ENCODE measurements at regions not wholly inside any gene's neighbourhood (a gene's known extent, or its start where the extent isn't known, plus 50 kb on each side); places are given as distances from the start of the nearest gene placed in this dataset.
"Not testable (repeated sequence)": the region's sequence is repeated elsewhere in the genome, so short reads cannot be mapped to it uniquely, and the experiment has no call there.

DNA sequence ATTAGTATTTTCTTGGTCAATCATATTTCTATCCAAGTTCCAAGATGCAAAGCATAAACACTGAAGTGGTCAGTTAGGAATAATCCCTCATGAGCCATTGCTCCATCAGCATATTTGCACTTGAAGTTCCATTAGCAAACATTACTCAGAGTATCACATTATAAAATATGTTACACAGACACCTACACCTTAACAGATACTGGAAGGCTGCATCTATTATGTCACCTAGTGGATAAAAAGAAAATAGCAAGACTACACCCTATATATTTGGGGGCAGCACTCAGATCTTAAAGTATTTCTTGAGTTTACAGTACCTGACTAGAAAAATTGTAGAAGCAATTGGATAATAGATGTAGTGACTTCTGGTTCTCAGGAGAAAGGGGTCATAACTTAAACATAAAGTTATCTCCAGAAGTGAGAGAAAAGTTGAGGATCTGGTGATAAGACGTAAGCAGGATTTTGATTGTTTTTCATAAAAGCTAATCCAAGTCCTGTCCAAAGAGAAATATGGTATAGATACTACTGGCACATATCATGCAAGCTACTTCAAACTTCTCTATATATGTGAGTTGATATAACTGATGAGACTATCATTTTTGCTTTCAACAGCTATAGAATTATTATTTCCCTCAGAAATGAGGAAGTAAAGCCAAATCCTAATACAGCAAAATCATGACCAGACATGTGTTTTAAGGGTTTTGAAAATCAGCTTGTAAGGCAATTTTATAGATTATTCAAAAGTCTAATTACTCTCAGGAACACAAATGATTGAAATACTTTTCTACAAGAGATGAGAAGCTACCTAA lies 422.2 kb downstream of the GBE1 start:
- Mint-ChIP-seq H3K27me3 (no peaks in the 10 kb centered on the region), H3K9me3 (no peaks in the 10 kb centered on the region), H3K4me3 (no peak overlapping the region), H3K36me3 (ENCODE audit: low read depth) (no peaks in the 10 kb centered on the region), H3K4me1 (no peaks in the 10 kb centered on the region), H3K27ac (no peak overlapping the region)
- ChIA-PET CTCF (no interaction called here), POLR2A (no interaction called here)
- no peak for DNase-seq

DNA sequence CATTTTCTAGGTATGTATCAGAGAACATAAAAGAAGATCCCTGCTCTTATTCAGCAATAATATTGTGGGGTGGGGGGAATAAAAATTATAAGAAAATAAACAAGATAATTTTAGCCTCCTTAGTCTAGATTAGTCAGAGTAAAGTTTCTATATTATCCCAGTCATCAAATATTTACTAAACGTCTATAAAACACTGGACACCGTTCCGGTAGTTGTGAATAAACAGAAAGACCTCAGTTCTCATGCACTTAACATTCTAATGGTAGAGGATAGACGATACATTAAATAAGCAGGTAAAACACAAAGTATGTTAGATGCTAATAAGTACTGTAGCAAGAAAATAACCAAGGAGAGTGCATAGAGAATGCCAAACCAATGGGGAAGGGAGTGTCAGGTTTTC lies 425.0 kb downstream of the GBE1 start:
- Mint-ChIP-seq H3K4me3 (no peak overlapping the region), H3K27me3 (no peaks in the 10 kb centered on the region), H3K4me1 (no peaks in the 10 kb centered on the region), H3K9me3 (no peaks in the 10 kb centered on the region), H3K27ac (no peak overlapping the region), H3K36me3 (ENCODE audit: low read depth) (no peaks in the 10 kb centered on the region)
- ChIA-PET CTCF (no interaction called here), POLR2A (no interaction called here)
- DNase-seq, result no peak

DNA sequence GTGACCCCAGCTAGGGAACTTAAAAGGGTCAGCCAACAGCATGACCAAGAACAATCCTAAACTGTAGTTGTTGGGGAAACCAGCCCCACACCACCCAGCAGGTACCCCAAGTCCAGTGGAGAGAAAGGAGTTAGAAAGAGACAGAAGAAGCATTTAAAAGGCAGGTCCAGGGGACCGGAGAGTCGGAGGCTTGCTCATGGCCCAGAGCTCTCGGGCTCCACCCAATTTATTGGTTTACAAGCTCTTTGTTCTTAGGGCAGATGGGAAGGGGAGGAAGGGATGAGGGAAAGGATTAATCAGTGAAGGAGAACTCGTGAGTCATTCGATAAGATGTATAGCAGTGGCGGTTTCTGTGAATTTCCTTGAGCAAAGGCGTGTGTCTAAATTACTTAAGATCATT lies 431.6 kb downstream of the GBE1 start:
- H3K4me3 Mint-ChIP-seq; H3K4me1 Mint-ChIP-seq; POLR2A ChIA-PET; H3K9me3 Mint-ChIP-seq; H3K36me3 Mint-ChIP-seq (ENCODE audit: low read depth); CTCF ChIA-PET; DNase-seq; H3K27ac Mint-ChIP-seq; H3K27me3 Mint-ChIP-seq: not testable (repeated sequence)

DNA sequence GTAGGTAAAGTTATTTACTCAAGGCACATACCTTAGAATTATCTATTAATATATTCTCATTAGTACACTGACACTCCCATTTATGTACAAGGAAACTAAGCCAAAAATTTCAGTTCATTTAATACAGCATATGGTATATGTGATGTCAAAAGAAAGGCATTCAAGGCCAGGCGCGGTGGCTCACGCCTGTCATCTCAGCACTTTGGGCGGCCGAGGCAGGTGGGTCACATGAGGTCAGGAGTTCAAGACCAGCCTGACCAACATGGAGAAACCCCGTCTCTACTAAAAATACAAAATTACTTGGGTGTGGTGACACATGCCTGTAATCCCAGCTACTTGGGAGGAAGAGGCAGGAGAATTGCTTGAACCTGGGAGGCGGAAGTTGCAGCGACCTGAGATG lies 435.2 kb downstream of the GBE1 start:
- no peaks in the 10 kb centered on the region for H3K27me3 Mint-ChIP-seq
- no peak overlapping the region for H3K27ac Mint-ChIP-seq
- ChIA-PET POLR2A (no interaction called here), CTCF (no interaction called here)
- no peak for DNase-seq
- H3K36me3 Mint-ChIP-seq (ENCODE audit: low read depth), result no peaks in the 10 kb centered on the region
- no peak overlapping the region for H3K4me3 Mint-ChIP-seq
- H3K4me1 Mint-ChIP-seq, result no peaks in the 10 kb centered on the region
- no peaks in the 10 kb centered on the region for H3K9me3 Mint-ChIP-seq

DNA sequence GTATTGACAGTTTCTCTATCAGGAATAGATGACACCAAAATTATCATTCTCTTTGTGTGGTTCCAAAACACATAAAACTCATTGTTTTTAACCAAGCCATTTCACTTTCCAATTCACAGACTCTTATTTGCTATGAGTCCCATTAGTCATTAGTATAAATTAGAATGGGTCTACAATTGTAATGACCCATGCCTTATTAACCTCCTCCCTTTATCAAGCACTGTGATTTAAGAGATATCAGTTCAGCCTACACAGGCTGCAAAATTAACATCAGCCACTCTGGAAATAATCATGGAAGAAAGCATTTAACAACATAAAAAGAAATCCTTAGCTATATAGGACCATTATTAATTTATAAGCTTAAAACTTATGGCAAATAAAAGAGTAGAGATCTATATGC lies 440.6 kb downstream of the GBE1 start:
- Mint-ChIP-seq H3K4me3 (no peak overlapping the region), H3K4me1 (no peaks in the 10 kb centered on the region), H3K9me3 (peaks cover 2% of the 10 kb centered on the region), H3K27ac (no peak overlapping the region), H3K27me3 (no peaks in the 10 kb centered on the region), H3K36me3 (ENCODE audit: low read depth) (no peaks in the 10 kb centered on the region)
- CTCF ChIA-PET, result no interaction called here
- DNase-seq, result no peak
- POLR2A ChIA-PET, result no interaction called here

DNA sequence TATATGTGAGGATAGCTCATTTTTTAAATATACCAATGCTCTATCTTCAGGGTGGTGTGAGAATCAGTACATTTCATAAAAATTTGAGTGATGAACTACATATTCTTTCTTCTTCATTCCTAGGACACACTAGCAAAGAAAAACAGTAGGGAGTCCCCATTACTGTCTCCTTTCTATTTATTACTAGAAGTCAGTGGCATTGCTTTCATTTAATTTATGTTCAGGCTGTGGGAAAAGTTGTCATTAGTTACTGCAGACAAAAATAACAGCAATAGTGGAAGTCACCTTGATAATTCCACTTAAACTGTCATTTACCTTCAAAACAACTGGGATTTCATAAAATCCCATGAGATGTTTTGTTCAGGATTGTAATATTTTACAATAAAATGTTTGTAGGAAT lies 446.4 kb downstream of the GBE1 start:
- H3K9me3 Mint-ChIP-seq, result peaks cover 2% of the 10 kb centered on the region
- DNase-seq, result no peak
- H3K4me3 Mint-ChIP-seq, result no peak overlapping the region
- H3K27me3 Mint-ChIP-seq, result no peaks in the 10 kb centered on the region
- ChIA-PET CTCF (no interaction called here), POLR2A (no interaction called here)
- H3K36me3 Mint-ChIP-seq (ENCODE audit: low read depth), result no peaks in the 10 kb centered on the region
- no peaks in the 10 kb centered on the region for H3K4me1 Mint-ChIP-seq
- H3K27ac Mint-ChIP-seq, result no peak overlapping the region

DNA sequence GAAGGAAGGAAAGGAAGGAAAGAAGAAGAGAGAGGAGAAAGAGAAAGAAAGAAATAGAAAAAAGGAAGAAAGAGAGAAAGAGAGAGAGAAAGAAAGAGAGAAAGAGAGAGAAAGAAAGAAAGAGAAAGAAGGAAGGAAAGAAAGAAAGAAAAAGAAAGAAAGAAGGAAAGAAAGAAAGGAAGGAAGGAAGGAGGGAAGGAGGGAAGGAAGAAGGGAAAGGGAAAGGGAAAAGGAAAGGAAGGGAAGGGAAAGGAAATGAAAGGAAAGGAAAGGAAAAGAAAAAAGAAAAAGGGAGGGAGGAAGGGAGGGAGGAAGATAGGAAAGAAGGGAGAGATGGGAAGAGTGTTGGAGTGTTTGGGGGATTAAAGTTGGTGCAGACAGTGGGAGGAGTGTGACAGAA lies 450.1 kb downstream of the GBE1 start:
- POLR2A ChIA-PET, result no interaction called here
- no peaks in the 10 kb centered on the region for H3K4me1 Mint-ChIP-seq
- no peak for DNase-seq
- H3K9me3 Mint-ChIP-seq, result peaks cover under 1% of the 10 kb centered on the region
- H3K27ac Mint-ChIP-seq, result no peak overlapping the region
- CTCF ChIA-PET, result no interaction called here
- H3K36me3 Mint-ChIP-seq (ENCODE audit: low read depth), result no peaks in the 10 kb centered on the region
- H3K27me3 Mint-ChIP-seq, result no peaks in the 10 kb centered on the region
- H3K4me3 Mint-ChIP-seq, result no peak overlapping the region

DNA sequence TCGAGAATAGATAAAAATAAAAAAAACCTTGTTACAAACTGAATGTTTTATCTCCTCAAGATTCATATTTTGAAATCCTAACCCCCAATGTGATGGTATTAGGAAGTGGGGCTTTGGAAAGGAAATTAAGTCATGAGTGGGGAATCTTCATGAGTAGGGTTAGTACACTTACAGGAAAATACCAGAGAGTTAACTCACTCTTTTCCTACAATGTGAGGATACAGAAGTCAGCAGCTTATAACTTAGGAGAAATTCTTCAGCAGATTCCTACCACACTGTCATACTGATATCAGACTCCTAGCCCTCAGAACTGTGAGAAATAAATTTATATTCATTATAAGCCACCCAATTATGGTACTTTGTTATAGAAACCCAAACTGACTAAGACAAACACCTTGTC lies 453.1 kb downstream of the GBE1 start:
- no peak for DNase-seq
- no peaks in the 10 kb centered on the region for H3K4me1 Mint-ChIP-seq
- no peaks in the 10 kb centered on the region for H3K27me3 Mint-ChIP-seq
- H3K4me3 Mint-ChIP-seq, result no peak overlapping the region
- H3K27ac Mint-ChIP-seq, result no peak overlapping the region
- no peaks in the 10 kb centered on the region for H3K9me3 Mint-ChIP-seq
- POLR2A ChIA-PET, result no interaction called here
- no peaks in the 10 kb centered on the region for H3K36me3 Mint-ChIP-seq (ENCODE audit: low read depth)
- CTCF ChIA-PET, result no interaction called here

DNA sequence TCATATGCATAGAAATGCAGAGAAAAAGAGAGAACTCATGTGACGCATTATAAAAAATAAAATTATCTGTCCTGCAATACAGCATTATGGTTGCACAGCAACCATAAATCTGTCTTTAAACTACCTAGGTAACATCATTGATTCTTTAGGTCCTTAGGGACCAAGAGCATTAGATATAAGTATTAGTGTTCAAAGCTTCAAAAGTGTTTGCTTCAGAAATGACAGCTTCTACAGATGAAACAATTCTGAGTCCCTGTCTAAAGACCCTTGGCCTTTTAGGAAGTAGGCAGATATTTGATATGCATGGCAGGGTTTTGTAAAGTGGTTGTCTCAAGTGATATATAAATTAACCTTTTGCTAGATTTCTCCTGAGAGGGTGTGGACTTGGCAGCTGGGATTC lies 454.2 kb downstream of the GBE1 start:
- ChIA-PET POLR2A (no interaction called here), CTCF (no interaction called here)
- Mint-ChIP-seq H3K36me3 (ENCODE audit: low read depth) (no peaks in the 10 kb centered on the region), H3K9me3 (no peaks in the 10 kb centered on the region), H3K4me1 (no peaks in the 10 kb centered on the region), H3K27me3 (no peaks in the 10 kb centered on the region), H3K4me3 (no peak overlapping the region), H3K27ac (no peak overlapping the region)
- DNase-seq, result no peak

DNA sequence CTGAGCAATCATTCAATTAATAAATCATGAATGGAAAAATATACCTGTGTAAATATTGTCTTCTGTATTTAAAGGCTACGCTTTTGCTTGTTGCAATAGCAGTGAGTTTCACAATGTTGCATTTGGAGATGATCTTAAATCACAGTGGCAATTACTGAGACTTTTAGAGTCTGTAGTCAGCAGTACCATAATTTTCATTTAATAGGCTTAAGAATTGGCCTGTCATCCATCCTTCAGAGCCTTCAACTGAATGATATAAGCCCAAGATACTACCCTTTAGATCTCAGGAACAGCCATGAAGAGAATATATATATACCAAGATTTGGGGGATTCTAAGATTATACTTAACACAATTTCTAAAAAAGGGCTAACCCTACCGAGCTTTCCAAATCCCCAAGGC lies 458.1 kb downstream of the GBE1 start:
- Mint-ChIP-seq H3K27ac (no peak overlapping the region), H3K9me3 (no peaks in the 10 kb centered on the region), H3K27me3 (no peaks in the 10 kb centered on the region), H3K4me1 (no peaks in the 10 kb centered on the region), H3K36me3 (ENCODE audit: low read depth) (no peaks in the 10 kb centered on the region), H3K4me3 (no peak overlapping the region)
- ChIA-PET POLR2A (no interaction called here), CTCF (no interaction called here)
- no peak for DNase-seq

DNA sequence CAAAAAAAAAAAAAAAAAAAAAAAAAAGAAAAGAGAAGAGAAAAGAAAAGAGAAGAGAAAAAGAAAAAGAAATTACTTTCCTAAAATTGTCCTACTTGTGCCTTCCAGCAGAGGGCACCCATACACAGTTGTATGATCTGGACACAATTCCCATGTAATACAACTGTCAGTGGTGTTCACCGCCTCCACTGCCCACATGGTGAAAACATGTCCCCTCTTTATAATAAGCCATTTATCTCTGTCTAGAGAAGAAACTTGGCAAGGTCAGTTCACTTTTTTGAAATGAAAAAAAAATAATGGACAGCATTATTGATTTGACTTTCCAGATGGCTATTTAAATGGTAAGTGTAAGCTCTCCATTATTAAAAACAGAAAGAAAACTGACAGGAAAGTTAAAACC lies 459.4 kb downstream of the GBE1 start:
- Mint-ChIP-seq H3K9me3 (no peaks in the 10 kb centered on the region), H3K4me3 (no peak overlapping the region), H3K36me3 (ENCODE audit: low read depth) (no peaks in the 10 kb centered on the region), H3K27me3 (no peaks in the 10 kb centered on the region), H3K27ac (no peak overlapping the region), H3K4me1 (no peaks in the 10 kb centered on the region)
- ChIA-PET POLR2A (no interaction called here), CTCF (no interaction called here)
- DNase-seq, result peak; percentile 16

DNA sequence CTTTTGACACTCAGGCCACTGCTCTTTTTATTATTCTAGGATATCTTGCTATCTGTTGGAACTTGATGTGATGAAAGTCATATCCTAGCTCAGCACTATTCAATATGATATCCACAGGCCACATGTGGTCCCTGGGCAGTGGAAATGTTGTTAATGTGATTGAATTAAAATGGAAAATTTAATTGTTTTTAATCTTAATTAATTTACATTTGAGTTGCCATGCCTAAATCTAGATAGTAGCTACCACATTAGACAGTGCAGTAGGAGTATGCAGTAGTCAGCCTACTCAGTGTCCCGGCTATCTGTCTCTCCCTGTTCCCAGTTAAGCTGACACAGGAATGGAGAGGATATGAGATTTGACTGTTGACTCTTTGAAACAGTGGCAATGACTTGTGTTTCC lies 460.2 kb downstream of the GBE1 start:
- no peaks in the 10 kb centered on the region for H3K27me3 Mint-ChIP-seq
- no peaks in the 10 kb centered on the region for H3K4me1 Mint-ChIP-seq
- H3K4me3 Mint-ChIP-seq, result no peak overlapping the region
- H3K27ac Mint-ChIP-seq, result no peak overlapping the region
- ChIA-PET CTCF (no interaction called here), POLR2A (no interaction called here)
- H3K9me3 Mint-ChIP-seq, result no peaks in the 10 kb centered on the region
- no peak for DNase-seq
- no peaks in the 10 kb centered on the region for H3K36me3 Mint-ChIP-seq (ENCODE audit: low read depth)

DNA sequence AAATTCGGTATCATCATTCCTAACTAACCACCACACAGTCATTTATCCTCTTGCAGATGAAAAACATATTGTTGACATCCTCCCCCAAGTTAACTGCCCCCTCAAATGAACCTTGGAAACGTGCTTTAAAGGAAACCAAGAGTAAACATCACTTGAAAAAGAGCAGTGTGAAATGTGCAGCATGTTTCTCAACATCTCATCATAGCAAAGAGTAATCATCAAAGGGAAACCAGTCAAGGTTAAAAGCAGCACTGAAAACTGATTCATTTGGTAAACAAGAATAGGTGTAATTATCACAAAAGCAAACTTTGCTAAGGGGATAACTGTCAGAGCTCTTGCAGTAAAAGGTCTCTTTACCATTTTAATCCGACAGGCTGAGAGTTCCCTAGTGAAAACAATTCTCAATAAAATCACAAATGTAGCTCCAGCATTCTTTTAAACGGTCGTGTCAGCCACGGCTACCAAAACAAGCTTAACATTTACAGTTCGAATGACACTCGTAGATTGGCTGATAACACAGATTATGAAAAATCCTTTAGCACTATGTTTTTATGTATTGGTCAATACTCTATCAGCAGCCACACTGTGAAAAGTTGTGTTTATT lies 461.0 kb downstream of the GBE1 start:
- Mint-ChIP-seq H3K27ac (no peak overlapping the region), H3K36me3 (ENCODE audit: low read depth) (no peaks in the 10 kb centered on the region), H3K4me3 (no peak overlapping the region), H3K27me3 (no peaks in the 10 kb centered on the region), H3K4me1 (no peaks in the 10 kb centered on the region), H3K9me3 (no peaks in the 10 kb centered on the region)
- ChIA-PET CTCF (no interaction called here), POLR2A (no interaction called here)
- no peak for DNase-seq

DNA sequence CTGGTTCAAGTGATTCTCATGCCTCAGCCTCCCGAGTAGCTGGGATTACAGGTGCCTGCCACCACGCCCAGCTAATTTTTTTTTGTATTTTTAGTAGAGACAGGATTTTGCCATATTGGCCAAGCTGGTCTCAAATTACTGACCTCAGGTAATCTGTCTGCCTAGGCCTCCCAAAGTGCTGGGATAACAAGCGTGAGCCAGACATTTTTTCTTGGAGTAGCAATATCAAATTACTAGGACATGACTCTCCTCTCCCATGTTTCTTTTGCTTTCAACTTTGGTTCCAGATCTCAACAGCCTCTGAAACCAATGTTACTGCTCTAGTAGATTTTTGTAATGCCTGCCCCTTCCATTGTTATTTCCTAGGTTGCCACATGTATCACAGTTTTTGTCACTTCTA lies 462.0 kb downstream of the GBE1 start:
- Mint-ChIP-seq H3K4me1 (no peaks in the 10 kb centered on the region), H3K9me3 (no peaks in the 10 kb centered on the region), H3K4me3 (no peak overlapping the region), H3K27ac (no peak overlapping the region), H3K36me3 (ENCODE audit: low read depth) (no peaks in the 10 kb centered on the region), H3K27me3 (no peaks in the 10 kb centered on the region)
- CTCF ChIA-PET, result no interaction called here
- POLR2A ChIA-PET, result no interaction called here
- no peak for DNase-seq

Measured in activated CD4-positive, alpha-beta T cell treated with anti-CD3 and anti-CD28 coated beads, Interleukin-2, amount 10 ng/mL, durations not matched to agents 7 days and 5 days (primary cell).